HG03025 (cell line): ENCODE measurements at regions not wholly inside any gene's neighbourhood (a gene's known extent, or its start where the extent isn't known, plus 50 kb on each side); places are given as distances from the start of the nearest gene placed in this dataset.
"Not testable (repeated sequence)": the region's sequence is repeated elsewhere in the genome, so short reads cannot be mapped to it uniquely, and the experiment has no call there.

Experiments used
- ATAC-seq: cut with Tn5 transposase; IDR thresholded peaks from one replicate; pipeline ENCODE4 v1.9.1; 2021; ENCODE audit warnings: mild to moderate bottlenecking, moderate library complexity; ENCODE audit not compliant: unreplicated experiment, low FRiP score

- not testable (repeated sequence) for ATAC-seq
These were observed 122.7 kb upstream of the SULF2 start for GRCh38 chr20:47907951-47908350.

- ATAC-seq = no peak
These were observed 121.9 kb upstream of the SULF2 start for GRCh38 chr20:47907031-47907675.

- ATAC-seq = no peak
These were observed 121.0 kb upstream of the SULF2 start for GRCh38 chr20:47906348-47906660.

DNA sequence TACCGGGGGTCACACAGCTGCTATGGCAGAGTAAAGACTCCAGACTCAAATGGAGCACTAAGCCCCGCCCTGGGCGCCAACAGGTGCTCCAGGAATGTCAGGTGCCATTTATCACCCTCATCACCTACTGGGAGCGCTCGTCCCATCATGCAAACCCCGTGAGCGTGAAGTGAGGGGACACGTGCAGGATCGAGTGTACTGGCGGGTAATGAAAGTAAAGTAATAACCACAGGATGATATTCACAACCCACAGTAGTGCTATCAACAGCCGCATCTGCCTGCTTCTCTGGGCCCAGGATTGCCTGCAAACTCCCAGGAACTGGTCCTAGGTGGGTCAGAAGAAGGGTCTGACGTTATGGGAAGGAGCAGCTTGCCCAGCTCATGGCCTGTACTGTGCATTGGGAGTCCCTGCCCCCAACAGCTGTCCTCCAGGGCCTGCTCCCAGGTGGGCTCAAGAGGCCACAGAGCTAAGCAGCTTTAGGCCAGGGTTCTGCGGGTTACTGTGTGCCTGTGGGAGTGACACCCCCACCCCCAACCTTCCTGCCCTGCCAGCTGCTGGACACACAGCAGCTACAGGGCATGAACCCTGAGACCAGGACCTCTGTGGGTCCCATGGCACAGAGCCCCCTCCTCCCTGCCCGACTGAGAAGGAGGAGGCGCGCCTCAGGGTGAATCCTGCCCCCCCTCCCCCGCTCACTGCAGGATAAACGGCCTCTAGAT is 120.5 kb upstream of the SULF2 start:
- ATAC-seq = no peak

- ATAC-seq = not testable (repeated sequence)
These were observed 117.7 kb upstream of the SULF2 start for GRCh38 chr20:47903009-47903408.

DNA sequence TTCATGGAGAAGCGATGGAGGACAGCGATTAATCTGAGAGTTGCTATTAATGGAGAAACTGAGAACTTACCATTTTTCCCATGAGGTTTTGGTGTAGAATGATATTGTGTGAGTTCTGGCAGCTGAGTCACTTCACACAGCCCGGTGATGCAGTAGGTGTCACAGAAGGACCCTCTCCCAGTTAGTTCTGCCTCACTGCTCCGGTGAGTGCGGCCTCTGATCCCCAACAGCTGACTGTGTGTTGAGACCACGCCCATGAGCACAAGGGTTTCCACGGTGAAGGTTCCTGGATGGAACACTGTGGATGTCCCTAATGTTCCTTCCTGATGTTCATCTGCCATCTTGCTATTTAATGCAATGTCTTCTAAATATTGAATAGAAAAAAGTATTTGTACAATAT is 114.0 kb upstream of the SULF2 start:
- ATAC-seq = not testable (repeated sequence)

DNA sequence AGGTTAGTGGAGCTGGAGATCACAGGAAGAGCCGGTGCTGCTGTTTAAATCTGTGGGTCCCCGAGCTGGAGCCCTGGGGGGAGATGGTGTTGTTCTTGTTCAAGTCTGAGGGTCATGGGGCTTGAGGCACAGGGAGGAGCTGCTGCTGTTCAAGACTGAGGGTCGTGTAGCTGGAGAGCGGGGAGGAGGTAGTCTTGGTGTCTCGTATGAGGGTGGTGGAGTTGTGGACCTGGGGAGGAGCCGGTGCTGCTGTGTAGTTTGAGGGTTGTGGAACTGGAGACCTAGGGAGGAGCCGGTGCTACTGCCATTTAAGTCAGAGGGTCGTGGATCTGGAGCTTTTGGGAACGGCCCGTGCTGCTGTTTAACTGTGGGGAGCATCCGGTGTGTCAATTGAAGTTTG is 112.2 kb upstream of the SULF2 start:
- ATAC-seq = no peak

GRCh38 chr20:47892681-47893080 is 107.4 kb upstream of the SULF2 start:
- ATAC-seq = not testable (repeated sequence)

GRCh38 chr20:47890708-47891107 is 105.4 kb upstream of the SULF2 start:
- not testable (repeated sequence) for ATAC-seq

- not testable (repeated sequence) for ATAC-seq
These were observed 104.5 kb upstream of the SULF2 start for GRCh38 chr20:47889751-47890150.

DNA sequence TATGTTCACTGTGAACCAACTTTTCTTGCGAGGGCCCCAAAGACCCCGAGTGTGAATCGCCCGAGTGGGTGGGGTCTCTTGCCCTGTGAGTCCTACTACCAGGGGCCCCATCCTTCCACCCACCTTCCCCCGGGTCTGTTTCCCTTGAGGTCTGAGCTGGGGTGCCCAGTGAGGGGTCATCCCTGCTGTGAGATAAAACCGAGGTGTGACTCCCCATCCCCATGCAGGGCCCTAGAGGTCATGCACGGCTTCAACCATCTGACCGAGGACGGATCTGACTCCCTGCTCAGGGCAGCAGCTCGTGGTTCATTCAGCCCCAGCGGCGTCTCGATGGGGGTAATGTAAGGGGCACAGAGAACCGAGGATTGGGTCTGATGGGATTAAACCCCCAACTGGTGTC is 103.1 kb upstream of the SULF2 start:
- ATAC-seq = no peak

DNA sequence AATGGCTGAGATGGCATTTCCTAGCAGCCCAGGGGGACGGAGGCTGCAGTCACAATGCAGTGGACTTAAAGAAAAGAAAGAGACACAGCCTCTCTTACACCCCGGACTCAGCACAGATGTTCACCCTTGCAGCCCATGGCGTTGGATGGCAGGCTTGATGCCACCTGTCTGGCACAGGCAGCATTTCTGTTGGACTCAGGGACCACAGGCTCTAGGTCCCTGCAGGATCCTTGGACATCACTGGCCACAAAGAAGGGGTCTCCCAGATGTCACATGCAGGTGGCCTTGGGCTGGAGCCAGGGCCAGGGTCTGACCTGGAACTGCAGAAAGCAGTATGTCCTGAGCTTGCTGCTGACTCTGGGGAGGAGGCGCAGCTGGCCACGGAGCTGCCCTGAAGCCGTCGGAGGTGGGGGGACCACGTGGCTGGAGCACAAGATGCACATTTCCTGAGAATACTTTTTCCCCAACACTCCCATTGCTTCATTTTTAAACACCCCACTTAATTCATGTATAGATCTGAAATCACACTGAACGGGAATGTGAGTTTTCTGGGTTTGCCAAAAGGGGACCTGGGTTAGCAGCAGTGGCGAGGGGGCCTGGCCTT is 102.3 kb upstream of the SULF2 start:
- ATAC-seq = no peak

GRCh38 chr20:47887064-47887463 is 101.8 kb upstream of the SULF2 start:
- ATAC-seq = no peak

GRCh38 chr20:47886454-47887041 is 101.3 kb upstream of the SULF2 start:
- no peak for ATAC-seq

DNA sequence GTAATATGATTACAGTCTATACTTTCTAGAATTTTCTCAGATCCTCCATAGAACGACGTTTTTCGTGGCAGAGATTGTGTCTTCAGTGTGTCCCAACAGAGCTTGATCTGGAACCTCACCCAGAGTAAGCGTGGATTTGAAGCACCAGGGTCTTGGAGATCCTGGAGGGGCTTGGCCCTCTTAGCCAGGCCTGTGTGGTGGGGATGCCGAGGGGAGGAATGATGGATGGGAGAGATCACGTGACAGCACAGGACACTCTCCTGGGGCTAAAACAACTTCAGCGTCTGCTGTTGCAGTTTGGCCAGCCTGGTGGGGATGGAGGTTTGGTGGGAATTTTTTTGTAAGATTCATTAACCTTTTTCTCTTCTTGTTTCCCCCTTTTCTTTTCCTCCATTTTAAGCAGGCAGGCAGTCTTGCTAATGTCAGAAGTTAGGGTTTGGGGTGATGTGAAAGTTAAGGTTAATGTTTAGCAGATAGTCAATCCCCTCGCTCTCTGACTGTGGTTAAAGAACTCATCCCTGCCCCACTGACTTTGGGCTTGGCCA is 100.7 kb upstream of the SULF2 start:
- no peak for ATAC-seq

DNA sequence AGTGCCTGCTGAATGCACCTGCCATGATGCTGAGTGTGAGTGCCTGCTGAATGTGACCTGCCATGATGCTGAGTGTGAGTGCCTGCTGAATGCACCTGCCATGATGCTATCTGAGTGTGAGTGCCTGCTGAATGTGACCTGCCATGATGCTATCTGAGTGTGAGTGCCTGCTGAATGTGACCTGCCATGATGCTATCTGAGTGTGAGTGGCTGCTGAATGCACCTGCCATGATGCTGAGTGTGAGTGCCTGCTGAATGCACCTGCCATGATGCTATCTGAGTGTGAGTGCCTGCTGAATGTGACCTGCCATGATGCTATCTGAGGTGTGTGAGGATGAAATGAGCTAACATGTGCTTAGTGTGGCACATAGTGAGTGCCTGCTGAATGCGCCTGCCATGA is 98.7 kb upstream of the SULF2 start:
- ATAC-seq = not testable (repeated sequence)

DNA sequence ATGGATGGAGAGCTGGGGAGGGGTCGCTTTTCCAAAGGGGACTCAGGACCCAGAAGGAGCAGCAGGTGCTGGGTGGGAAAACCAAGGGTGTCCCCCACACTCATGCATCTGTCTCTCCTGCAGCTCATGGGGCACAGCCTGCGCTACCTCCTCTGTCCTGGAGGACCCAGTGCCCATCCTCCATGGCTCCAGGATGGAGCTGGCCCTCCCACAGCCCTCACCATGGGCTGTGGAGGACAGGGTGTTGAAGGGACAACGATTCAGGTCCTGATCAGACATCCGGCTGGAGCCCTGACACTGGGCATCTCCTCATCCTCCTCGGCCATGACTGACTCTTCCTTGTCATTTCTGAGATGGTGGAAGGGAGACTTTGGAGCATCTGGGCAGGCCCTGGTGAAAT is 97.9 kb upstream of the SULF2 start:
- no peak for ATAC-seq

GRCh38 chr20:47879771-47880170 is 94.5 kb upstream of the SULF2 start:
- ATAC-seq = no peak

GRCh38 chr20:47878601-47879027 is 93.3 kb upstream of the SULF2 start:
- ATAC-seq = no peak

DNA sequence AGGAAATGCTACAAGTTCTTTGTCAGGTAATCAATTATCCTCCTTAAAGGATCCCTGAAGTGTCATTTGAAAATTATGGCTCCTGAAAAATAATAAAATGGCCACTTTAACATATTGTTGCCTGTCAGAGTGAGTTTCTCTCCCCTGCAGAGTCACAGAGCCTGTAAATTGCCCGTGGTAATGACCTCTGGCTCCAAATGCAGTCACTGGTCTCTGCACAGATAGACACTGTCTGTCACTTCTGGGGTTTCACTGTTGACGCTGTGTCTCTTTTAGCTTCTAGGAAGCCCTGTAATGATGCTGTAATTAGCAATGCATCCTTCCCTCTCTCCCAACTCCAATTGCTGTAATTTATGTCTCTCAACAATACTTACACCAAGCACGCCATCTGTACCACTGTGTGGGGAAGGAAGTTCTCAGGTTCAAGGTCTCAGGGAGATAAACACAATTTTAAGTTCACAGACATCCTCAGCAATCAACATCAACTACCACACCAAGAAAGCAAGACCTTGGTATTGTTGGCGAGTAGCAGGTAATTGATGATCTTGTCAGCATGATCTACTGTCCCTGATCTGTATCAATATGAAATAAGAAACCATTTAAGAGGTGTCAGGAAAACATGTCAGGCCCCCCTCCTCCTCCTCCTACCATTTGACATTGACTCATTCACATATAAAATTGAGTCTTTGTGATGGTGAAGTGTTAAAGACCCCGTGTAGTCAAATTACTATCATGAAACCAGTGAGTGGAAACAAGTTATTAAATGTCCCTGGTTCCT is 91.2 kb upstream of the SULF2 start:
- ATAC-seq = no peak
